ENCODE measurements at regions not wholly inside any gene's neighbourhood (a gene's known extent, or its start where the extent isn't known, plus 50 kb on each side); places are given as distances from the start of the nearest gene placed in this dataset.

- Histone ChIP-seq H3K9ac (ENCODE audit: low read length) (no peak overlapping the region), H3K4me3 (replicated peaks in 1 of 2; ENCODE audit: low read depth in 1 of 2, low read length in 2 of 2) (no peak overlapping the region), H2AFZ (ENCODE audit: low read depth, low read length, poor library complexity, severe bottlenecking) (no peak overlapping the region), H3K79me2 (ENCODE audit: insufficient read depth, low read length) (no peaks in the 10 kb centered on the region), H3K4me2 (ENCODE audit: low read length) (no peak overlapping the region), H4K20me1 (ENCODE audit: insufficient read depth) (no peaks in the 10 kb centered on the region), H3K9me3 (ENCODE audit: control insufficient read depth in 1 of 2, insufficient read depth in 1 of 2, low read depth in 1 of 2, low read length in 2 of 2) (peaks cover 0 to 8% of the 10 kb centered on the region in 2 experiments; a peak in 1 of 4 replicates), H3K4me1 (ENCODE audit: control insufficient read depth in 1 of 2, insufficient read depth in 2 of 2, low read length in 2 of 2) (no peaks in the 10 kb centered on the region), H3K36me3 (ENCODE audit: control insufficient read depth in 1 of 2, insufficient read depth in 2 of 2, low read length in 2 of 2) (no peaks in the 10 kb centered on the region), H3K27me3 (ENCODE audit: insufficient read depth, low read length) (no peaks in the 10 kb centered on the region), H3K9me2 (ENCODE audit: insufficient read depth) (no peaks in the 10 kb centered on the region), H3K27ac (ENCODE audit: low read depth, low read length) (no peak overlapping the region)
- no TSS peak for BruUV-seq (replicated peaks)
- intact Hi-C loops (cut with micrococcal nuclease): no loop called here
- TF ChIP-seq, protein P1, sequence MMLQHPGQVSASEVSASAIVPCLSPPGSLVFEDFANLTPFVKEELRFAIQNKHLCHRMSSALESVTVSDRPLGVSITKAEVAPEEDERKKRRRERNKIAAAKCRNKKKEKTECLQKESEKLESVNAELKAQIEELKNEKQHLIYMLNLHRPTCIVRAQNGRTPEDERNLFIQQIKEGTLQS (IDR thresholded peaks at IDR 0.05): no peak
- TF ChIP-seq SIN3A (IDR thresholded peaks at IDR 0.05; ENCODE audit: low read depth): no peak
- TF ChIP-seq FOSL1 (IDR thresholded peaks at IDR 0.05; ENCODE audit: low read depth): no peak
- TF ChIP-seq ELF1 (IDR thresholded peaks at IDR 0.05; ENCODE audit: borderline replicate concordance, low read depth): no peak
- no peak for TF ChIP-seq CEBPB (IDR thresholded peaks at IDR 0.05; ENCODE audit: low read depth)
- TF ChIP-seq MAX (IDR thresholded peaks at IDR 0.05): no peak
- no peak for TF ChIP-seq EZH2phosphoT487 (IDR thresholded peaks at IDR 0.05; ENCODE audit: borderline replicate concordance)
- TF ChIP-seq, protein P2, sequence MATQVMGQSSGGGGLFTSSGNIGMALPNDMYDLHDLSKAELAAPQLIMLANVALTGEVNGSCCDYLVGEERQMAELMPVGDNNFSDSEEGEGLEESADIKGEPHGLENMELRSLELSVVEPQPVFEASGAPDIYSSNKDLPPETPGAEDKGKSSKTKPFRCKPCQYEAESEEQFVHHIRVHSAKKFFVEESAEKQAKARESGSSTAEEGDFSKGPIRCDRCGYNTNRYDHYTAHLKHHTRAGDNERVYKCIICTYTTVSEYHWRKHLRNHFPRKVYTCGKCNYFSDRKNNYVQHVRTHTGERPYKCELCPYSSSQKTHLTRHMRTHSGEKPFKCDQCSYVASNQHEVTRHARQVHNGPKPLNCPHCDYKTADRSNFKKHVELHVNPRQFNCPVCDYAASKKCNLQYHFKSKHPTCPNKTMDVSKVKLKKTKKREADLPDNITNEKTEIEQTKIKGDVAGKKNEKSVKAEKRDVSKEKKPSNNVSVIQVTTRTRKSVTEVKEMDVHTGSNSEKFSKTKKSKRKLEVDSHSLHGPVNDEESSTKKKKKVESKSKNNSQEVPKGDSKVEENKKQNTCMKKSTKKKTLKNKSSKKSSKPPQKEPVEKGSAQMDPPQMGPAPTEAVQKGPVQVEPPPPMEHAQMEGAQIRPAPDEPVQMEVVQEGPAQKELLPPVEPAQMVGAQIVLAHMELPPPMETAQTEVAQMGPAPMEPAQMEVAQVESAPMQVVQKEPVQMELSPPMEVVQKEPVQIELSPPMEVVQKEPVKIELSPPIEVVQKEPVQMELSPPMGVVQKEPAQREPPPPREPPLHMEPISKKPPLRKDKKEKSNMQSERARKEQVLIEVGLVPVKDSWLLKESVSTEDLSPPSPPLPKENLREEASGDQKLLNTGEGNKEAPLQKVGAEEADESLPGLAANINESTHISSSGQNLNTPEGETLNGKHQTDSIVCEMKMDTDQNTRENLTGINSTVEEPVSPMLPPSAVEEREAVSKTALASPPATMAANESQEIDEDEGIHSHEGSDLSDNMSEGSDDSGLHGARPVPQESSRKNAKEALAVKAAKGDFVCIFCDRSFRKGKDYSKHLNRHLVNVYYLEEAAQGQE (IDR thresholded peaks at IDR 0.05; ENCODE audit: low read depth): no peak
- no peak for TF ChIP-seq SP1 (IDR thresholded peaks at IDR 0.05; ENCODE audit: low read depth)
- TF ChIP-seq, protein P3, sequence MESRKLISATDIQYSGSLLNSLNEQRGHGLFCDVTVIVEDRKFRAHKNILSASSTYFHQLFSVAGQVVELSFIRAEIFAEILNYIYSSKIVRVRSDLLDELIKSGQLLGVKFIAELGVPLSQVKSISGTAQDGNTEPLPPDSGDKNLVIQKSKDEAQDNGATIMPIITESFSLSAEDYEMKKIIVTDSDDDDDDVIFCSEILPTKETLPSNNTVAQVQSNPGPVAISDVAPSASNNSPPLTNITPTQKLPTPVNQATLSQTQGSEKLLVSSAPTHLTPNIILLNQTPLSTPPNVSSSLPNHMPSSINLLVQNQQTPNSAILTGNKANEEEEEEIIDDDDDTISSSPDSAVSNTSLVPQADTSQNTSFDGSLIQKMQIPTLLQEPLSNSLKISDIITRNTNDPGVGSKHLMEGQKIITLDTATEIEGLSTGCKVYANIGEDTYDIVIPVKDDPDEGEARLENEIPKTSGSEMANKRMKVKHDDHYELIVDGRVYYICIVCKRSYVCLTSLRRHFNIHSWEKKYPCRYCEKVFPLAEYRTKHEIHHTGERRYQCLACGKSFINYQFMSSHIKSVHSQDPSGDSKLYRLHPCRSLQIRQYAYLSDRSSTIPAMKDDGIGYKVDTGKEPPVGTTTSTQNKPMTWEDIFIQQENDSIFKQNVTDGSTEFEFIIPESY (IDR thresholded peaks at IDR 0.05; ENCODE audit: extremely low read depth, insufficient replicate concordance, low read length): no peak
- no peak for TF ChIP-seq EZH2 (IDR thresholded peaks at IDR 0.05)
- no peak for ATAC-seq
- ChIA-PET RAD21 (ENCODE audit: low non-redundant PET in 1 of 2, low total read pairs in 2 of 2, uncharacterized antibody in 2 of 2, unreplicated experiment in 2 of 2) (no interaction called here), CTCF (no interaction called here), POLR2A (no interaction called here)
- DNase-seq (ENCODE audit: low read depth, low spot score): no peak
These were observed 123.4 kb downstream of the CRYAA start for GRCh38 chr21:43292041-43292865.

Measured in HCT116 (cell line).